ENCODE measurements at regions not wholly inside any gene's neighbourhood (a gene's known extent, or its start where the extent isn't known, plus 50 kb on each side); places are given as distances from the start of the nearest gene placed in this dataset.

DNA sequence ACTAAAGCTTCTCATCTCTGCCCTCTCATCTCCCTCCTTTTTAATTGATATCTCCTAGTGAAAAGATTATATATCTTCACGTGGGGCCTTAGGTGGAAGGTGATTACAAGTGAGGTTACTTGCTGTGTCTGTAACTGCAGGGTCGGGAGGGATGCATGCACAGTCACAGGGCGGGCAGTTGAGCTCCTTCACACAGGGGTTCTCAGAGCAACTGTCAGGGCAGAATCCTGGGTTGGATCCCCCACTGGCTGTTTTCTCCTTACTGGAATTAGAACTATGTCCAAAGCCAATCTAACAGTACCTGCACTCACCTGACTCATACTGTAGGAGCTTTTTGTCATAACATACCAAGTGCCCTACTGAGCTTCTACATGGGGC is 141.1 kb downstream of the AASDH start:
- Mint-ChIP-seq H3K9me3 (no peaks in the 10 kb centered on the region), H3K27me3 (ENCODE audit: low read depth) (no peaks in the 10 kb centered on the region), H3K36me3 (ENCODE audit: insufficient read depth in 1 of 3, low read depth in 3 of 3) (no peaks in the 10 kb centered on the region), H3K4me3 (no peak overlapping the region; a peak in 1 of 5 replicates), H3K27ac (peak overlapping the region in 1 of 3 experiments; percentile 38; a peak in 3 of 7 replicates), H3K4me1 (peaks cover 17 to 21% of the 10 kb centered on the region in 2 experiments)
- H3K18ac ChIP-seq (ENCODE audit: insufficient read length, low read depth, low read length), result no peak overlapping the region
- H4K91ac ChIP-seq (ENCODE audit: insufficient read length, low read depth, low read length), result no peak overlapping the region
- H3K9ac ChIP-seq (ENCODE audit: extremely low read depth, insufficient read length, low read length), result no peak overlapping the region
- no peak overlapping the region for H3K4me2 ChIP-seq (ENCODE audit: insufficient read depth, insufficient read length, low read length)
- no peaks in the 10 kb centered on the region for H3K23me2 ChIP-seq (ENCODE audit: insufficient read length, low read depth, low read length, poor library complexity, severe bottlenecking)
- H2BK15ac ChIP-seq (ENCODE audit: low read depth, low read length), result no peak overlapping the region
- H3K27me3 ChIP-seq (ENCODE audit: insufficient read depth, low read length), result no peaks in the 10 kb centered on the region
- H4K5ac ChIP-seq (ENCODE audit: insufficient read length, low read depth, low read length), result no peak overlapping the region
- H4K20me1 ChIP-seq (ENCODE audit: control insufficient read depth, insufficient read depth, insufficient read length), result no peaks in the 10 kb centered on the region
- H2AFZ ChIP-seq (ENCODE audit: low read length), result no peak overlapping the region
- no peak overlapping the region for H3K4ac ChIP-seq (ENCODE audit: low read depth, low read length)
- H2BK12ac ChIP-seq (ENCODE audit: insufficient read length, low read depth, low read length), result no peak overlapping the region
- no peak for DNase-seq
- H4K8ac ChIP-seq (replicated peaks; ENCODE audit: insufficient read length, low read depth, low read length), result no peak overlapping the region
- no peaks in the 10 kb centered on the region for H3K79me1 ChIP-seq (ENCODE audit: insufficient read depth, low read depth, low read length, poor library complexity, severe bottlenecking)
- H2BK20ac ChIP-seq (ENCODE audit: low read depth, low read length, poor library complexity, severe bottlenecking), result no peak overlapping the region
- H2BK120ac ChIP-seq (ENCODE audit: low read depth, low read length, poor library complexity, severe bottlenecking), result no peak overlapping the region
- H3K14ac ChIP-seq (ENCODE audit: insufficient read depth, low read length), result no peak overlapping the region
- no peaks in the 10 kb centered on the region for H3K79me2 ChIP-seq (ENCODE audit: insufficient read depth, low read length)
- no peak for TF ChIP-seq CTCF (conservative IDR thresholded peaks at IDR 0.05)
- H3K23ac ChIP-seq (ENCODE audit: insufficient read length, low read depth, low read length), result no peak overlapping the region
- no peaks in the 10 kb centered on the region for H3K9me3 ChIP-seq (ENCODE audit: control insufficient read depth, low read depth, low read length)
- no peak overlapping the region for H3K27ac ChIP-seq (ENCODE audit: insufficient read length, low read depth, low read length)
- H2AK5ac ChIP-seq (ENCODE audit: insufficient read length, low read length), result no peak overlapping the region
- WGBS (ENCODE audit: extremely low coverage, insufficient read length, low lambda C conversion rate), result no CpG with 5 or more reads among the region's 3 CpGs
- H3K56ac ChIP-seq (ENCODE audit: insufficient read length, low read depth, low read length), result no peak overlapping the region
- peaks cover 12% of the 10 kb centered on the region; the same call in 1 of the 2 replicates for H3K4me1 ChIP-seq (ENCODE audit: insufficient read depth, low read length)
- no peak overlapping the region for H3T11ph ChIP-seq (ENCODE audit: low read length)
- H2BK5ac ChIP-seq (ENCODE audit: insufficient read length, low read length), result no peak overlapping the region

Measured in H9 (cell line).